ENCODE measurements at regions not wholly inside any gene's neighbourhood (a gene's known extent, or its start where the extent isn't known, plus 50 kb on each side); places are given as distances from the start of the nearest gene placed in this dataset.

GRCh38 chr10:130740915-130741750 lies 570.4 kb downstream of the TCERG1L start:
- Histone ChIP-seq H3K9ac (ENCODE audit: low read length in 3 of 3) (no peak overlapping the region), H3K27ac (ENCODE audit: low read depth in 2 of 2, low read length in 2 of 2) (no peak overlapping the region), H3K9me3 (ENCODE audit: control insufficient read depth in 2 of 3, insufficient read depth in 1 of 3, low read length in 3 of 3) (no peaks in the 10 kb centered on the region), H3K36me3 (ENCODE audit: control insufficient read depth in 2 of 3, insufficient read depth in 3 of 3, low read length in 3 of 3) (no peaks in the 10 kb centered on the region), H3K27me3 (ENCODE audit: control insufficient read depth, insufficient read depth, low read length) (no peaks in the 10 kb centered on the region), H3K4me1 (ENCODE audit: control insufficient read depth in 2 of 3, insufficient read depth in 2 of 3, low read depth in 1 of 3, low read length in 3 of 3) (no peaks in the 10 kb centered on the region), H3K4me3 (ENCODE audit: low read length in 3 of 3) (no peak overlapping the region)
- FAIRE-seq (no peak), DNase-seq (peak in 1 of 5 donors; percentile 8)
- TF ChIP-seq CTCF (IDR thresholded peaks at IDR 0.05; ENCODE audit: borderline replicate concordance, extremely low read depth, insufficient read depth) = no peak
- intact Hi-C loops (cut with DNase I) = no loop called here

- no peak for FAIRE-seq
Observed at GRCh38 chr10:130741901-130742855, 569.3 kb downstream of the TCERG1L start.

GRCh38 chr10:130742941-130743675 lies 568.4 kb downstream of the TCERG1L start:
- no peak for TF ChIP-seq CTCF (IDR thresholded peaks at IDR 0.05; ENCODE audit: borderline replicate concordance, extremely low read depth, insufficient read depth)
- H3K27me3 ChIP-seq (ENCODE audit: control insufficient read depth, insufficient read depth, low read length) = no peaks in the 10 kb centered on the region
- H3K9ac ChIP-seq (ENCODE audit: low read length in 3 of 3) = no peak overlapping the region
- H3K4me1 ChIP-seq (ENCODE audit: control insufficient read depth in 2 of 3, insufficient read depth in 2 of 3, low read depth in 1 of 3, low read length in 3 of 3) = no peaks in the 10 kb centered on the region
- intact Hi-C loops (cut with DNase I) = no loop called here
- H3K27ac ChIP-seq (ENCODE audit: low read depth in 2 of 2, low read length in 2 of 2) = no peak overlapping the region
- H3K36me3 ChIP-seq (ENCODE audit: control insufficient read depth in 2 of 3, insufficient read depth in 3 of 3, low read length in 3 of 3) = no peaks in the 10 kb centered on the region
- no peak overlapping the region for H3K4me3 ChIP-seq (ENCODE audit: low read length in 3 of 3)
- DNase-seq (peak in 3 of 5 donors; percentile 5 to 55 (median 29)), FAIRE-seq (no peak)
- H3K9me3 ChIP-seq (ENCODE audit: control insufficient read depth in 2 of 3, insufficient read depth in 1 of 3, low read length in 3 of 3) = no peaks in the 10 kb centered on the region

More at GRCh38 chr10:130741901-130742855, 569.3 kb downstream of the TCERG1L start:
- no peak for TF ChIP-seq CTCF (IDR thresholded peaks at IDR 0.05; ENCODE audit: borderline replicate concordance, extremely low read depth, insufficient read depth)
- Histone ChIP-seq H3K9ac (ENCODE audit: low read length in 3 of 3) (no peak overlapping the region), H3K4me3 (ENCODE audit: low read length in 3 of 3) (no peak overlapping the region), H3K9me3 (ENCODE audit: control insufficient read depth in 2 of 3, insufficient read depth in 1 of 3, low read length in 3 of 3) (no peaks in the 10 kb centered on the region), H3K27ac (ENCODE audit: low read depth in 2 of 2, low read length in 2 of 2) (no peak overlapping the region), H3K27me3 (ENCODE audit: control insufficient read depth, insufficient read depth, low read length) (no peaks in the 10 kb centered on the region), H3K36me3 (ENCODE audit: control insufficient read depth in 2 of 3, insufficient read depth in 3 of 3, low read length in 3 of 3) (no peaks in the 10 kb centered on the region), H3K4me1 (ENCODE audit: control insufficient read depth in 2 of 3, insufficient read depth in 2 of 3, low read depth in 1 of 3, low read length in 3 of 3) (no peaks in the 10 kb centered on the region)
- peak in 1 of 5 donors; percentile 13 for DNase-seq
- intact Hi-C loops (cut with DNase I) = no loop called here
